ENCODE measurements at regions not wholly inside any gene's neighbourhood (a gene's known extent, or its start where the extent isn't known, plus 50 kb on each side); places are given as distances from the start of the nearest gene placed in this dataset.

- no peak for TF ChIP-seq CTCF (IDR thresholded peaks at IDR 0.05)
- no peak for TF ChIP-seq EZH2phosphoT487 (IDR thresholded peaks at IDR 0.05)
Measured at GRCh38 chr4:166323250-166323649, 450.2 kb downstream of the TLL1 start.
